ENCODE measurements at regions not wholly inside any gene's neighbourhood (a gene's known extent, or its start where the extent isn't known, plus 50 kb on each side); places are given as distances from the start of the nearest gene placed in this dataset.

DNA sequence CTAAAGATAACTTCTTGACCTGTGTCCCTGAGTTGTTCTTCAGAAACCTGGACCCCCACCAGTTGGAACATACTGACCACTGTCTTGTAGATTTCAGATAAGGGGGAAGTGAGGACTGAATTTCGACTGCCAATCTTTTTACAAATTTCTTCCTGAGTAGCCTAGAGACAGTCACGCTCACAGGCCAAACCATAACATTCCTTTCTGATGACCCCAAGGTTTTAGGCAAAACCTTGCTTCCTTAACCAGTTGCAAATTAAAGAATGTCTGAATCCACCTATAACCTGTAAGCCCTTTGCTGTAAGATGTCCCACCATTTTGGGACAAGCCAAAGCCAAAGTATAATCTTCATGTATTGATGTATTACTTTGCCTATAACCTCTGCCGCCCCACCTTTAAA is 306.9 kb downstream of the LRFN2 start:
- no peak overlapping the region for H3K4me3 ChIP-seq
- BruUV-seq (replicated peaks): no TSS peak
- no peak for DNase-seq
- H4K20me1 ChIP-seq (ENCODE audit: insufficient read depth): no peaks in the 10 kb centered on the region
- TF ChIP-seq, protein P1, sequence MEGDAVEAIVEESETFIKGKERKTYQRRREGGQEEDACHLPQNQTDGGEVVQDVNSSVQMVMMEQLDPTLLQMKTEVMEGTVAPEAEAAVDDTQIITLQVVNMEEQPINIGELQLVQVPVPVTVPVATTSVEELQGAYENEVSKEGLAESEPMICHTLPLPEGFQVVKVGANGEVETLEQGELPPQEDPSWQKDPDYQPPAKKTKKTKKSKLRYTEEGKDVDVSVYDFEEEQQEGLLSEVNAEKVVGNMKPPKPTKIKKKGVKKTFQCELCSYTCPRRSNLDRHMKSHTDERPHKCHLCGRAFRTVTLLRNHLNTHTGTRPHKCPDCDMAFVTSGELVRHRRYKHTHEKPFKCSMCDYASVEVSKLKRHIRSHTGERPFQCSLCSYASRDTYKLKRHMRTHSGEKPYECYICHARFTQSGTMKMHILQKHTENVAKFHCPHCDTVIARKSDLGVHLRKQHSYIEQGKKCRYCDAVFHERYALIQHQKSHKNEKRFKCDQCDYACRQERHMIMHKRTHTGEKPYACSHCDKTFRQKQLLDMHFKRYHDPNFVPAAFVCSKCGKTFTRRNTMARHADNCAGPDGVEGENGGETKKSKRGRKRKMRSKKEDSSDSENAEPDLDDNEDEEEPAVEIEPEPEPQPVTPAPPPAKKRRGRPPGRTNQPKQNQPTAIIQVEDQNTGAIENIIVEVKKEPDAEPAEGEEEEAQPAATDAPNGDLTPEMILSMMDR (conservative IDR thresholded peaks at IDR 0.05): no peak
- TF ChIP-seq EZH2 (IDR thresholded peaks at IDR 0.05; ENCODE audit: low read depth): no peak
- H2AFZ ChIP-seq: no peak overlapping the region
- H3K27ac ChIP-seq: no peak overlapping the region
- no peaks in the 10 kb centered on the region for H3K9me3 ChIP-seq (ENCODE audit: insufficient read depth, low read depth)
- H3K9me2 ChIP-seq (ENCODE audit: insufficient read depth): no peaks in the 10 kb centered on the region
- no peaks in the 10 kb centered on the region for H3K36me3 ChIP-seq (ENCODE audit: low read depth)
- no peak overlapping the region for H3K4me2 ChIP-seq
- peaks cover 33% of the 10 kb centered on the region for H3K27me3 ChIP-seq (ENCODE audit: insufficient read depth, low read depth)
- H3K4me1 ChIP-seq (replicated peaks; ENCODE audit: insufficient read depth): no peaks in the 10 kb centered on the region
- POLR2A ChIA-PET (ENCODE audit: unreplicated experiment): interaction anchor here (0.6 kb wide), 1 partner anchor 358 kb away, joined by 3 read pairs; no protein-coding TSS in a partner anchor
- no peaks in the 10 kb centered on the region for H3F3A ChIP-seq (ENCODE audit: insufficient read depth, low read depth)
- intact Hi-C loops (cut with micrococcal nuclease; ENCODE audit: unreplicated experiment): no loop called here
- CTCF ChIA-PET: no interaction called here
- H3K79me2 ChIP-seq (ENCODE audit: low read depth): no peaks in the 10 kb centered on the region

DNA sequence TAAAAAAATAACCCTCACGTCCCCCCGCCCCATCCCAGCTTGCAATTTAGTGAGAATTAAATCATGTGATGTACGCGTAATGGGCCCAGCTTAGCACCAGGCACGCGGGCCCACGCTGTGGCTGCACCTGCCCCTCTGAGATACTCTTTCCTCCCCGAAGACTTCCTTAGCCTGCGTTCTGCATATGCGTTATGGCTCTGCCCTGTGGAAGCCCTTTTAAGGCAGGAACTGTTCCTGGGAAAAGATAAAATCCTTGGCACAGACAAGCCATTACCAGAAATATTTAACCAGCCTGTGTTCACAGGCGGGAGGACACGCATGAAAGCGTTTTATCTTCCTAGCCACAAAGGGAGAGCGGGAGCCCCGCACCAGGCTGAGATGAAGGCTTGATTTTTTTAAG is 311.0 kb downstream of the LRFN2 start:
- H2AFZ ChIP-seq: no peak overlapping the region
- no peak overlapping the region for H3K4me2 ChIP-seq
- H4K20me1 ChIP-seq (ENCODE audit: insufficient read depth): no peaks in the 10 kb centered on the region
- H3K27me3 ChIP-seq (ENCODE audit: insufficient read depth, low read depth): peaks cover 34% of the 10 kb centered on the region
- BruUV-seq (replicated peaks): no TSS peak
- no peaks in the 10 kb centered on the region for H3K4me1 ChIP-seq (replicated peaks; ENCODE audit: insufficient read depth)
- TF ChIP-seq, protein P1 (conservative IDR thresholded peaks at IDR 0.05): no peak
- TF ChIP-seq EZH2 (IDR thresholded peaks at IDR 0.05; ENCODE audit: low read depth): no peak
- intact Hi-C loops (cut with micrococcal nuclease; ENCODE audit: unreplicated experiment): no loop called here
- no peak for DNase-seq
- CTCF ChIA-PET: no interaction called here
- no peaks in the 10 kb centered on the region for H3K79me2 ChIP-seq (ENCODE audit: low read depth)
- H3K27ac ChIP-seq: no peak overlapping the region
- no peaks in the 10 kb centered on the region for H3K9me3 ChIP-seq (ENCODE audit: insufficient read depth, low read depth)
- no peaks in the 10 kb centered on the region for H3F3A ChIP-seq (ENCODE audit: insufficient read depth, low read depth)
- no peak overlapping the region for H3K4me3 ChIP-seq
- H3K9me2 ChIP-seq (ENCODE audit: insufficient read depth): no peaks in the 10 kb centered on the region
- POLR2A ChIA-PET (ENCODE audit: unreplicated experiment): no interaction called here
- no peaks in the 10 kb centered on the region for H3K36me3 ChIP-seq (ENCODE audit: low read depth)

DNA sequence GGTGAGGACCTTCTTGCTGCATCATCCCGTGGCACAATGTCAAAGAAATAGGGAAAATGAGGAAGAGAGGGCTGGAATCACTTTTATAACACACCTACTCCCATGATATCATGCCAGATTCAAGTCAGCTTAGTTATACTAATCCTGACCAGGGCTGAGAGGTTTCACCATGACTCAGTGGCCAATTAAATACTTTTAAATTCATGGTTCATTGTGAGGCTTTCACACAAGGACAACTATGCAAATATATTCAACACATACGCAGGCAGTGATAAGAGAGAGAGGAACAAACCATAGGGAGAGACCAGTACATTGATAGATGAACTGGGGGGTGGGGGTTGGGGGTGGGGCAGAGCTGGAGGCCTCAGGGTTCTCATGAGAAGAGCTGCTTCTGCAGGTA is 313.1 kb downstream of the LRFN2 start:
- no peak for DNase-seq
- Histone ChIP-seq H3K27ac (no peak overlapping the region), H3K9me2 (ENCODE audit: insufficient read depth) (no peaks in the 10 kb centered on the region), H3F3A (ENCODE audit: insufficient read depth, low read depth) (no peaks in the 10 kb centered on the region), H3K4me1 (replicated peaks; ENCODE audit: insufficient read depth) (no peaks in the 10 kb centered on the region), H3K79me2 (ENCODE audit: low read depth) (no peaks in the 10 kb centered on the region), H3K9me3 (ENCODE audit: insufficient read depth, low read depth) (no peaks in the 10 kb centered on the region), H3K4me3 (no peak overlapping the region), H4K20me1 (ENCODE audit: insufficient read depth) (no peaks in the 10 kb centered on the region), H3K27me3 (ENCODE audit: insufficient read depth, low read depth) (peaks cover 41% of the 10 kb centered on the region), H3K36me3 (ENCODE audit: low read depth) (no peaks in the 10 kb centered on the region), H2AFZ (no peak overlapping the region), H3K4me2 (no peak overlapping the region)
- intact Hi-C loops (cut with micrococcal nuclease; ENCODE audit: unreplicated experiment): no loop called here
- no peak for TF ChIP-seq EZH2 (IDR thresholded peaks at IDR 0.05; ENCODE audit: low read depth)
- TF ChIP-seq, protein P1 (conservative IDR thresholded peaks at IDR 0.05): no peak
- ChIA-PET CTCF (no interaction called here), POLR2A (ENCODE audit: unreplicated experiment) (no interaction called here)
- BruUV-seq (replicated peaks): no TSS peak
